Mammary epithelial cell (primary cell): ENCODE measurements at regions not wholly inside any gene's neighbourhood (a gene's known extent, or its start where the extent isn't known, plus 50 kb on each side); places are given as distances from the start of the nearest gene placed in this dataset.

Experiments
- CTCF ChIP-seq, 2 donors: IDR thresholded peaks in 1 of 2; conservative IDR thresholded peaks in 1 of 2; 2 replicates each; pipeline ENCODE4 v1.5.1; 2011 to 2012; ENCODE audit warnings: inconsistent platforms in 2 of 2, low read length in 2 of 2, mild to moderate bottlenecking in 2 of 2, control low read depth in 1 of 2, low read depth in 1 of 2; ENCODE audit not compliant: insufficient read depth in 1 of 2; ENCODE audit errors: extremely low read depth in 1 of 2
- EZH2 ChIP-seq: IDR thresholded peaks from 2 replicates; pipeline ENCODE4 v1.6.1; 2012; ENCODE audit warnings: low read length, inconsistent platforms, borderline replicate concordance

- TF ChIP-seq CTCF (conservative IDR thresholded peaks at IDR 0.05 in 1 of 2, IDR thresholded peaks at IDR 0.05 in 1 of 2; ENCODE audit: extremely low read depth in 1 of 2, insufficient read depth in 1 of 2, low read depth in 1 of 2, low read length in 2 of 2) (no peak), EZH2 (no peak)
Observed at GRCh38 chr3:182028081-182028480, 316.4 kb downstream of the SOX2 start.
